ENCODE measurements at regions not wholly inside any gene's neighbourhood (a gene's known extent, or its start where the extent isn't known, plus 50 kb on each side); places are given as distances from the start of the nearest gene placed in this dataset.

DNA sequence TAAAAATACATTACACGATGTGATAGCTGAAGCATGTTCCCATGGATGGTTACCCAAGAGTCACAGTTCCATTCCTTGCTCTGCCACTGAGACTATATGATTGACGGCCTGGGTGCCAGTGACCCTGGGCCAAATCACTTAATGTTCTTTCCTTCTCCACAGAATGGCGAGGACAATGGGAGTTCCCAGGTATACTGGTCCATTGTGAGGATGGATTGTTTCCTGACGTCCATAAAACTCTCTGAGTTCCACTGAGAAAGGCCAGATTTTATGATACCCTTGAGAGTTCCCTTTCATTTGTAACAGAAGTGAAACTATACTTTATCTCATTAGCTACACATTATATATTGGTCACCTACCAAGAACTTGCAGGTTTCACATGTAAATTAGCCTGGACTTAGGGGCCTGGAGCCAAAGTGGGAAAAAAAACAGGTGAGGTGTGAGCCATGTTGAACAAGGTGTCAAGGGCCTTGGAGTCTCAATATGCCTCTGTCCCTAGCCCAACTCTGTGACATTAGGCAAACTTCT, 502.2 kb upstream of the DAB1 start:
- H3K27me3 ChIP-seq (replicated peaks; ENCODE audit: insufficient read depth, low read depth, low read length, poor library complexity) = no peaks in the 10 kb centered on the region
- no peaks in the 10 kb centered on the region for H3K9me3 ChIP-seq (ENCODE audit: low read depth, low read length, poor library complexity, severe bottlenecking)
- no peak for DNase-seq (ENCODE audit: low spot score)
- no peak overlapping the region for H3K27ac ChIP-seq (ENCODE audit: low read depth, low read length, poor library complexity, severe bottlenecking)
- H3K4me3 ChIP-seq (ENCODE audit: low read depth, low read length, poor library complexity, severe bottlenecking) = no peak overlapping the region
- no peaks in the 10 kb centered on the region for H3K36me3 ChIP-seq (ENCODE audit: insufficient read depth, low read length, poor library complexity, severe bottlenecking)
- no TSS peak for BruUV-seq (replicated peaks)
- intact Hi-C loops (cut with micrococcal nuclease; ENCODE audit: unreplicated experiment) = no loop called here
- TF ChIP-seq, protein P1, sequence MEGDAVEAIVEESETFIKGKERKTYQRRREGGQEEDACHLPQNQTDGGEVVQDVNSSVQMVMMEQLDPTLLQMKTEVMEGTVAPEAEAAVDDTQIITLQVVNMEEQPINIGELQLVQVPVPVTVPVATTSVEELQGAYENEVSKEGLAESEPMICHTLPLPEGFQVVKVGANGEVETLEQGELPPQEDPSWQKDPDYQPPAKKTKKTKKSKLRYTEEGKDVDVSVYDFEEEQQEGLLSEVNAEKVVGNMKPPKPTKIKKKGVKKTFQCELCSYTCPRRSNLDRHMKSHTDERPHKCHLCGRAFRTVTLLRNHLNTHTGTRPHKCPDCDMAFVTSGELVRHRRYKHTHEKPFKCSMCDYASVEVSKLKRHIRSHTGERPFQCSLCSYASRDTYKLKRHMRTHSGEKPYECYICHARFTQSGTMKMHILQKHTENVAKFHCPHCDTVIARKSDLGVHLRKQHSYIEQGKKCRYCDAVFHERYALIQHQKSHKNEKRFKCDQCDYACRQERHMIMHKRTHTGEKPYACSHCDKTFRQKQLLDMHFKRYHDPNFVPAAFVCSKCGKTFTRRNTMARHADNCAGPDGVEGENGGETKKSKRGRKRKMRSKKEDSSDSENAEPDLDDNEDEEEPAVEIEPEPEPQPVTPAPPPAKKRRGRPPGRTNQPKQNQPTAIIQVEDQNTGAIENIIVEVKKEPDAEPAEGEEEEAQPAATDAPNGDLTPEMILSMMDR (conservative IDR thresholded peaks at IDR 0.05; ENCODE audit: low read depth, low read length) = no peak
- no peak for TF ChIP-seq EZH2 (IDR thresholded peaks at IDR 0.05; ENCODE audit: borderline replicate concordance, low read depth, low read length, poor library complexity, severe bottlenecking)
- CTCF ChIA-PET = no interaction called here
- H3K4me1 ChIP-seq (ENCODE audit: insufficient read depth, low read length, poor library complexity, severe bottlenecking) = no peaks in the 10 kb centered on the region
- POLR2A ChIA-PET (ENCODE audit: low non-redundant PET) = no interaction called here

DNA sequence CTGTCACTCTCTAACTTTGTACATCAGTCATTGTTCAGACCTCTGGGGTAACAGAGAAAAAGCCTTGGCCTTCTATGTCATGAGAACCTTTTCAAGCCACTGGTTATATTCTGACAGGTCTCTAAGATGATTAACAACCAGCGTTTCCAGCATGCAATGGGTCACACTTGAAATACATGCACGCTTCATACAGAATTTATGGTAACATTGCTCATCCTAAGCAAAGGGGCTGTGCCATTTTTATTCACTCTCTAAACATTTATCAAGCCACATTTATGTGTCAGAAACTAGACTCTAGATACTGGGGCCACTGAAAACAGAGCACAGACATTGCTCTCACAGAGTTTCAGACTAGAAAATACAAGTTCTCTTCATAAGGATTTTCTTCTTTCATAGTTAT, 501.4 kb upstream of the DAB1 start:
- DNase-seq (ENCODE audit: low spot score) = no peak
- ChIA-PET CTCF (no interaction called here), POLR2A (ENCODE audit: low non-redundant PET) (no interaction called here)
- H3K27me3 ChIP-seq (replicated peaks; ENCODE audit: insufficient read depth, low read depth, low read length, poor library complexity) = no peaks in the 10 kb centered on the region
- TF ChIP-seq EZH2 (IDR thresholded peaks at IDR 0.05; ENCODE audit: borderline replicate concordance, low read depth, low read length, poor library complexity, severe bottlenecking) = no peak
- TF ChIP-seq, protein P1 (conservative IDR thresholded peaks at IDR 0.05; ENCODE audit: low read depth, low read length) = no peak
- no peaks in the 10 kb centered on the region for H3K9me3 ChIP-seq (ENCODE audit: low read depth, low read length, poor library complexity, severe bottlenecking)
- H3K27ac ChIP-seq (ENCODE audit: low read depth, low read length, poor library complexity, severe bottlenecking) = no peak overlapping the region
- BruUV-seq (replicated peaks) = no TSS peak
- H3K4me3 ChIP-seq (ENCODE audit: low read depth, low read length, poor library complexity, severe bottlenecking) = no peak overlapping the region
- H3K36me3 ChIP-seq (ENCODE audit: insufficient read depth, low read length, poor library complexity, severe bottlenecking) = no peaks in the 10 kb centered on the region
- no peaks in the 10 kb centered on the region for H3K4me1 ChIP-seq (ENCODE audit: insufficient read depth, low read length, poor library complexity, severe bottlenecking)
- intact Hi-C loops (cut with micrococcal nuclease; ENCODE audit: unreplicated experiment) = no loop called here

DNA sequence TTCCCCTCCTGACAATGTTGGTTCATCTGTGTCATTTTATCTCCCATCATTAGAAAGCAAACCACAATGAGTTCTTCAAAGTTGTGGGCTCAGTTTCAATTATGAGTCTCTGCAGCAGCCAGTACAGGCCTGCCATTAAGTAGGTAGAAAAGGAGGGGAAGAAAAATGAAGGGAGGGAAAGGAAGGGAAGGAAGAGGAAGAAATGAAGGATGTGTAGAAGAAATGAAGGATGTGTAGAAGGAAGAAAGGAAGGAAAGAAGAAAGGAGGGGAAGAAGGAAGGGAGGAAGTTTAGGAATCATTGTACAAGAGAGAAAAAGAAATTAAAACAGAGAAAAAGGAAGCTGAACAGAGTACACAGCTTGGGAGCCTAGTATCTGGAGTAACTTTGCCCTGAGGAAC, 498.3 kb upstream of the DAB1 start:
- H3K9me3 ChIP-seq (ENCODE audit: low read depth, low read length, poor library complexity, severe bottlenecking) = no peaks in the 10 kb centered on the region
- intact Hi-C loops (cut with micrococcal nuclease; ENCODE audit: unreplicated experiment) = no loop called here
- no peak for TF ChIP-seq EZH2 (IDR thresholded peaks at IDR 0.05; ENCODE audit: borderline replicate concordance, low read depth, low read length, poor library complexity, severe bottlenecking)
- TF ChIP-seq, protein P1 (conservative IDR thresholded peaks at IDR 0.05; ENCODE audit: low read depth, low read length) = no peak
- ChIA-PET POLR2A (ENCODE audit: low non-redundant PET) (no interaction called here), CTCF (no interaction called here)
- H3K36me3 ChIP-seq (ENCODE audit: insufficient read depth, low read length, poor library complexity, severe bottlenecking) = no peaks in the 10 kb centered on the region
- no TSS peak for BruUV-seq (replicated peaks)
- no peak overlapping the region for H3K4me3 ChIP-seq (ENCODE audit: low read depth, low read length, poor library complexity, severe bottlenecking)
- no peaks in the 10 kb centered on the region for H3K4me1 ChIP-seq (ENCODE audit: insufficient read depth, low read length, poor library complexity, severe bottlenecking)
- DNase-seq (ENCODE audit: low spot score) = no peak
- no peak overlapping the region for H3K27ac ChIP-seq (ENCODE audit: low read depth, low read length, poor library complexity, severe bottlenecking)
- H3K27me3 ChIP-seq (replicated peaks; ENCODE audit: insufficient read depth, low read depth, low read length, poor library complexity) = no peaks in the 10 kb centered on the region
